ENCODE measurements at regions not wholly inside any gene's neighbourhood (a gene's known extent, or its start where the extent isn't known, plus 50 kb on each side); places are given as distances from the start of the nearest gene placed in this dataset.

GRCh38 chr6:77979204-77979603 lies 326.4 kb downstream of the MEI4 start:
- no peak for DNase-seq

DNA sequence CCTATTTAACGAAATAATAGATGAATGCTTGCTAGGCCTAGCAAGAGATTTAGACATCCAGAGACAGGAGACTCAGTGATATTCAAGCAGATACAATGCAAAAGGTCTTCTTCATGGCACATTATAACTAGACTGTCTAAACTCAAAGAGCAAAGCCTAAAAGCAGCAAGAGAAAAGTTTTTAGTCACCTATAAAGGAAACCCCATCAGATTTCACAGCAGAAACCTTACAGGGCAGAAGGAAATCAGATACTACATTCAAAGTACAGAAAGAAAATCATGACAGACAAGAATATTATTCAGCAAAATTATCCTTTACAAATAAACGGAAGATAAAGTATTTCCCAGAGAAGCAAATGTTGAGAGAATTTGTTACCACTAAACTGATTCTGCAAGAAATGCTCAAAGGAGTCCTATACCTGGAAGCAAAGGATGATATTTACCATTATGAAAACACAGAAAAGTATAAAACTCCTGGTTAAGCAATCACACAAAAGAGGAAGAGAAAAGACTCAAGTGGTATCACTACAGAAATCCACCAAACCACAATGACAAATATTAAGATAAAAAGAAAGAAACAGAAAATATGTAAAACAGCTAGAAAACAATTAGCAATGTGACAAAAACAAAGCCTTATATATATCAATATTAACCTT lies 333.7 kb downstream of the MEI4 start:
- DNase-seq, result no peak

DNA sequence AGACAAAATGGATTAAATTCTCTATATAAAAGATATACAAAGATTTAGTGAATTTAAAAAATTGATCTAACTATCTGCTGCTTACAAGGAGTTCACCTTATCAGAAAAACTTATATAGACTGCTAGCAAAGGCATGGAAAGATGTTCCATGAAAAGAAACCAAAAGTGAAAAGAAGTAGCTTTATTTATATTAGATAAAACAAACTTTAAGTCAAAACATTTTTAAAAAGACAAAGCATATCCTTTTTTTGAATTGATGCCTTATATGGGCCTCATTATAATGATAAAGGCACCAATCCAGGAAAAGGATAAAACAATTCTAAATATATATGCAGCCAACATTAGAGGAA lies 334.2 kb downstream of the MEI4 start:
- DNase-seq, result no peak

- DNase-seq, result no peak
These were observed 357.3 kb downstream of the MEI4 start for GRCh38 chr6:78010130-78010529.

GRCh38 chr6:78020586-78020985 lies 367.7 kb downstream of the MEI4 start:
- no peak for DNase-seq

DNA sequence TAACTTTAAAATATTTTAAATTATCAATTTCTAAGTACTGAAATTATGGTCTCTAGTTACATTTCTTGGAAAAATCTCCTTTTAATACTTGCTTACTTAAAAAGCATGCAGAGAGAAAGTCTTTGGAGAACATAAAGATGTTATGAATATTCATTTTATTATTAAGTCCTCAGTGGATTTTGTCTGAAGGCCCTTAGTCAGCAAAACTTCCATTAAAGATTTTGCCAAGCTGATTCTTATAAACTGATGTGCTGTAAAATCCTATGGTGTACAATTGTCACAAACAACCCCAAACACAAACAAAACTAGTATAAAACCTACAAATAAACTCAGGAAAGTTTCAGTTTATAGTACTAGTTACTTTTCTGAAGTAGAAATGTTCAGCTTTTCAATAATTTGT lies 372.7 kb downstream of the MEI4 start:
- no peak for DNase-seq

- DNase-seq, result no peak
These were observed 378.4 kb downstream of the MEI4 start for GRCh38 chr6:78031228-78031627.

DNA sequence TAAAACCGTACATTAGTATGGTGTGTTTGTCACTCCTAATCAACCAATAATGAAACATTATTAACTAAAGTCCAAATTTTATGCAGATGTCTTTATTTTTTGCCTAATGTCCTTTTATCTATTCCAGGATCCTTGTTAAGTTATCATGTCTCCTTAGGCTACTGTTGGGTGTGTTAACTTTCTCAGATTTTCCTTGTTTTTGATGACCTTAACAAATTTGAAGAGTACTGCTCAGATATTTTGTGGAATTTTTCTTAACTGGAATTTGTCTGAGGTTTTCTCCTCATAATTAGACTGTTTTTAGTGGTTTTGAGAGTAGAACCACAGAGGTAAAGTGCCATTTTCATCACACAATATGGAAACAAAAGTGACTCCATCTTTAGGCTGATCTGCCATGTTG lies 406.3 kb downstream of the MEI4 start:
- no peak for DNase-seq

GRCh38 chr6:78062993-78063392 lies 410.2 kb downstream of the MEI4 start:
- no peak for DNase-seq

DNA sequence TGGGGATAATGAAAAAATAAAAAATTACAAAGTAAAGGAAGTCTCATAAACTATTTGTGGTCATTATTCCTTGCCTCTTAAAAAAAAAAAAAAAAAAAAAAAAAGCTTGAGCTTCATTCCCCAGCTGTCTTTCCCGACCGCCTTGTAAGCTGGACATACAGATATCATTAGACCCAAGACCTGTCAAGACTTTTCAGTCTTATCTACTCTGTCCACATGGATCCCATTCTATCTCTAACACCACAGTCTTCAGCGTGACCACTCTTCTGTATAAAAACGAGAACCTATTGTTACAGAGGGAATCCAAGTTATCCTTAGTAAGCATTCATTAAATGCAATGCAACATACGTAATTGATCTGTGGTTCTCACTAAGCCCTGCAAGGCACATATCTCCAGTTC lies 423.5 kb downstream of the MEI4 start:
- no peak for DNase-seq

DNA sequence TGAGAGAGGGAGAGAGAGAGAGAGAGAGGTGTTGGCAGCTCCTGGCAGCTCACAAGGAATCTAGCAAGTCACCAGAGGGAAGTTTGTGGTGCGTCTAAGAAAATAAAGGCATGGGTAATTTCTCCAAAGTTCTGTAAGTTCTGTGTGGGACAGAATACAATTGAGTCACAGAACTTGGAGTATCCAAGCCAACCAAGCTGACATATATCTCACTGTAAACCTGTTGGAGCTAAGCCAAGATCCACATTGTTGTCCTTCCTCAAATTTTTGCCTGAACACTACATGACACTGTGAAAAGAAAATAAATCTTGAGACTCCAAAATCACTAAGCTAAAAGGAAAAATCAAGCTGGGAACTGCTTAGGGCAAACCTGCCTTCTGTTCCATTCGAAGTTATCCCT lies 436.7 kb downstream of the MEI4 start:
- DNase-seq, result no peak

- DNase-seq, result no peak
These were observed 441.1 kb downstream of the MEI4 start for GRCh38 chr6:78093906-78094305.

DNA sequence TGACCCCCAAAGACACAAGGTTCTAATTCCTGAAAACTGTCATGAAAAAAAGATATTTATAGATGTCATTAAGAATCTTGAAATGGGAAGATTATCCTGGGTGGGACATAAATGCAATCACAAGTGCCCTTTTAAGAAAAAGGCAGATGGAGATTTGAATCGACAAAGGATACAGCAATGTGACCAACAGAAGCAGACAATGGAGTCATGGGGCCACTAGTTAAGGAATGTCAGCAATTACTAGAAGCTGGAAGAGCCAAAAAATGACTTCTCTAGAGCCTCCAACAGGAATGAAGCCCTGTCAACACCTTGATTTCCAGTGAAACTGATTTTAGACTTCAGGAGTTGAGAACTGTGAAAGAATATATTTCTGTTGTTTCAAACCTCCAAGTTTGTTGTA lies 448.5 kb downstream of the MEI4 start:
- no peak for DNase-seq

- DNase-seq, result no peak
These were observed 457.8 kb downstream of the MEI4 start for GRCh38 chr6:78110641-78111040.

GRCh38 chr6:78117966-78118365 lies 465.1 kb downstream of the MEI4 start:
- no peak for DNase-seq

DNA sequence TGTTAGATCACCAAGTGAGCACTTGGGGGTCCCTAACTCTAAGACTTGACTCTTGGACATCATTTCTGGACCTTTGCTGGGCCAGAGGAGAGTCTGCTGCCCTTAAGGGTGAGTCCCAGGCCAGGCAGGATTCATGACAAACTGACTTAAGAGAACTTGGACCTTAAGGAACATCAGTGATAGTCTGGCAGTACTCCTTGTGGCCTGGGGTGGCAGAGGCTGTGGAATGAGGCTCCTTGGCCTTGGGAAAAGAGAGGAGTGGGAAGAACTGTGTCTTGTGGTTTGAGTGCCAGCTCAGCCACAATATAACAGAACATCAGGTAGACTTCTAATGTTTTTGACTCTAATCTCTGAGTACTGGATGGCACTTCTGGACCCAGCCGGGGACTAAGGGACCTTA lies 478.7 kb downstream of the MEI4 start:
- DNase-seq, result no peak

- DNase-seq, result no peak
These were observed 480.0 kb downstream of the MEI4 start for GRCh38 chr6:78132671-78133410.

DNA sequence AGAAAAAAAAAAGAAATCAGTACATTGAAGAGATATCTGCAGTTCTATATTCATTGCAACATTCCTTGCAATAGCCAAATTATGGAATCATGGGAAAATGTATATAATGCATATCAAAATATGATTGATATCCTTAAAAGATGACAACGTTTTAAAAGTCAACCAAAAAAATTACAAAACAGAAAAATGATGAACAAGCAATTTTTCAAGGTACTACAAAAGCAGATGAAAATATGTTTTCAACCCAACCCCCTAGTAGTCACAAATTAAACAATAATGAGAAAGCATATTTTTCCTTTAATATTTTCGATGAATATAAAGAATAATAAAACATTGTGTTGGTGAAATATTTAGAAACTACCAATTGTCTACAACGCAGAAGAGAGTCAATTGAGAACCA lies 497.6 kb downstream of the MEI4 start:
- no peak for DNase-seq

- DNase-seq, result no peak
These were observed 501.1 kb downstream of the MEI4 start for GRCh38 chr6:78153976-78154375.

DNA sequence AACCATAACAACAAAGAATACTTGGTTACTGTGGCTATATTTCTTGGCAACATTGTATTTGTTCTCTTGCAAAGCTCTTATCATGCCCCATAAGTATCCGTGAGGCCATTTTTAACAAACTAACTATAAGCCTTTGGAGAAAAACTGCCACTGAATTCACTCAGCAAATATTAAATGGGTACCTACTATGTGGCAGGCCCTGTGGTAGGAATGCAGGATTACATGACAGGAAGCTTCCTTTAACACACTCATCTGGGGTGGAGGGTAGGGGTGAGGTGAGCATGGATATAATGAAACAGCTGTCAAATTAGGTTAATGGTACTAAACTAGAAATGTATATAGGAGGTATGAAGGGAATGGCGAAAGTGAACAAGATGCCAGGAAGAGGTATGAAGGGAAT lies 504.8 kb downstream of the MEI4 start:
- no peak for DNase-seq

DNA sequence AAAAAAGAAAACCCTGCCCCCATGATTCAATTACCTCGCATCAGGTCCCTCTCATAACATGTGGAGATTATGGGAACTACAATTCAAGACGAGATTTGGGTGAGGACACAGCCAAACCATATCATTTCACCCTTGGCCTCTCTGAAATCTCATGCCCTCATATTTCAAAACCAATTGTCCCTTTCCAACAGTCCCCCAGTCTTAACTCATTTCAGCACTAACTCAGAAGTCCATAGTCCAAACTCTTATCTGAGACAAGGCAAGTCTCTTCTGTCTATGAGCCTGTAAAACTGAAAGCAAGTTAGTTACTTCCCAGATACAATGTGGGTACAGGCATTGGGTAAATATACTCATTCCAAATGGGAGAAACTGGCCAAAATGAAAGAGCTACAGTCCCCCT lies 536.1 kb downstream of the MEI4 start:
- DNase-seq, result no peak

DNA sequence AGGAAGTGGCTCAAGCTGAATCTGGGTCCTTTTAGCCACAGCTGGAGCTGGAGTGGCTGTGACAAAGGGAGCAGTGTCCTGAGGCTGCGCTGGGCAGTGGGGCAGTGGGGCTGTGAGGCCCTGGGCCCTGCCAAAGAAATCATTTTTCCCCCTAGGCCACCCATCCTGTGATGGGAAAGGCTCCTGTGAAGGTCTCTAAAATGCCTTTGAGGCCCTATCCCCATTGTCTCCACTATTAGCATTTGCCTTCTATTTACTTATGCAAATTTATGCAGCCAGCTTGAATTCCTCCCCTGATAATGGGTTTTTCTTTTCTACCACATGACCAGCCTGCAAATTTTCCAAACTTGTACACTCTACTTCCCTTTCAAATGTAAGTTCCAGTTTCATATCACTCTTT lies 539.2 kb downstream of the MEI4 start:
- DNase-seq, result no peak

DNA sequence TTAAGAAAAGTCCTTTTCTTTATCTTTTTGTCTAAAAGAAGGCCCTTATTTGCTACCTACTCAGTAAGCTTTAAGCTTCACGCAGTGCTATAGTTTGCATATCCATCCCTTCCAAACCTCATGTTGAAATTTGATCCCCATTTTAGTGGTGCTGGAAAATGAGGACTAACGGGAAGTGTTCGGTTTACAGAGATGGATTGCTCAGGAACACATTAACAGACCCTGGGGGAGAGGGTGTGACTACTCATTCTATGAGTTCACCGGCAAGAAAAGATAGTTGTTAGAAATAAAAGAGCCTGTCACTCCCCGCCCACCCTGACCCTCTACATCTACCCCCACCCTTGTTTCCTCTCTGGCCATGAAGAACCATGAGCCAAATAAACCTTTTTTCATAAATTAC lies 546.2 kb downstream of the MEI4 start:
- no peak for DNase-seq

DNA sequence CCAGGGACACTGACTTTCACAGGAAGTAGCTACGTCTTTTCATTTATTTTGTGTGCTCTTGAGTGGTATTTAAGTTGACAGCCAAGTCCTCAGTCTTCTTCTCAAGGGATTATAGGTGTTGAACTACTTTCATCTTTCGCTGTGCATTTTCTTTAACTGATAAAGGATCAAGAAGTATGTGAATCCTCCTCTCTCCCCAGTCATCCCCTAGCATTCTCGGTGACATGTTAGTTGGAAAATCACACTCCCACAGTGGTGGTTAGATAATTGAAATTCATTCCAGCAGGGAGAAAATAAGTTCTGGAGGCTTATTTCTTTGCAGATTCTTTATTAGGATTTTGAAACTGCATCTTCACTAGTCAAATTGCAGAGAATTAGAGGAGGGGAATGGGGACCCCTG lies 569.4 kb downstream of the MEI4 start:
- DNase-seq, result no peak

GRCh38 chr6:78231002-78231401 lies 578.2 kb downstream of the MEI4 start:
- DNase-seq, result no peak

Measured in suppressor macrophage treated with lipopolysaccharide for 1 hour (primary cell).